Liver (tissue), 3 donors: ENCODE measurements at regions not wholly inside any gene's neighbourhood (a gene's known extent, or its start where the extent isn't known, plus 50 kb on each side); places are given as distances from the start of the nearest gene placed in this dataset.

ENCODE experiments used
- CTCF ChIP-seq: fragments of 150-350 bp; IDR thresholded peaks from 2 replicates; pipeline ENCODE4 v1.5.1; 2017; ENCODE audit warnings: improper control_type of control experiment, low read depth, low read length; ENCODE audit not compliant: missing input control
- FOXA1 ChIP-seq: IDR thresholded peaks from 2 replicates; pipeline ENCODE4 v1.6.1; 2016; ENCODE audit warnings: antibody characterized with exemption
- JUND ChIP-seq, 2 donors: IDR thresholded peaks; 2 replicates each; pipeline ENCODE4 v1.6.1; 2016; ENCODE audit warnings: antibody characterized with exemption in 2 of 2
- YY1 ChIP-seq: IDR thresholded peaks from 2 replicates; pipeline ENCODE4 v1.6.1; 2016; ENCODE audit warnings: antibody characterized with exemption, mild to moderate bottlenecking
- TF ChIP-seq, protein P1 (sequence below): IDR thresholded peaks from 2 replicates; pipeline ENCODE4 v1.6.1; 2016; ENCODE audit warnings: antibody characterized with exemption
- donor health status: healthy.
- donor health status: healthy.

GRCh38 chr4:161133586-161134276 is 1030.1 kb downstream of the FSTL5 start:
- TF ChIP-seq CTCF (no peak), JUND (IDR thresholded peaks at IDR 0.05) (no peak), FOXA1 (no peak), YY1 (no peak)
- TF ChIP-seq, protein P1, sequence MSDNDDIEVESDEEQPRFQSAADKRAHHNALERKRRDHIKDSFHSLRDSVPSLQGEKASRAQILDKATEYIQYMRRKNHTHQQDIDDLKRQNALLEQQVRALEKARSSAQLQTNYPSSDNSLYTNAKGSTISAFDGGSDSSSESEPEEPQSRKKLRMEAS = no peak
